ENCODE measurements at regions not wholly inside any gene's neighbourhood (a gene's known extent, or its start where the extent isn't known, plus 50 kb on each side); places are given as distances from the start of the nearest gene placed in this dataset.

DNA sequence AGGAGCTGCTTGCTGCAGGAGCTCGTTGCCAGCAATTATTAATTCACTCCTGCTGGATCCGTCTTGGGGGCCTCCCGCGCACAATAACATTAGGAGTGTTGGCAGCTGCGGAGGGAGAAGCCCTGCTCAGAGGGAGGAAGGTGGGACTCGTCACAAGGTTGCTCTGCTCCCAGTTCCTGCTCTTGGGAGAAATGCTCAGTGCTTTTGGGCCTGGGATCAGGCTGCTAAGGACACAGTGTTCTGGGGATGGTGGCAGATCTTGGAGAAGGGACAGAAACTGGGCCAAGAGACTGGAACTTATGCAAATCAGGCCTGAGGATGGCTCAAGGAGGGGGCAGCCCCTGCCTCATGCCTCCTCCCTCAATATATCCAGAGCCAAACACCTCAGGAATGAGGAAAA, 78.9 kb upstream of the OLFM4 start:
- H3K4me1 ChIP-seq: peaks cover 0 to 6% (median 1%) of the 10 kb centered on the region in 4 donors
- no peak overlapping the region for H3K4me3 ChIP-seq
- 56% methylated on average over 6 of the region's 6 CpGs for WGBS
- no peak overlapping the region for H3K27ac ChIP-seq (replicated peaks in 1 of 4)
- intact Hi-C loops (cut with DNase I): no loop called here
- no peaks in the 10 kb centered on the region for H3K27me3 ChIP-seq
- H3K9me3 ChIP-seq: no peaks in the 10 kb centered on the region
- DNase-seq (ENCODE audit: extremely low spot score): no peak
- no peaks in the 10 kb centered on the region for H3K36me3 ChIP-seq
- TF ChIP-seq EP300 (IDR thresholded peaks at IDR 0.05): no peak
- TF ChIP-seq, protein P1, sequence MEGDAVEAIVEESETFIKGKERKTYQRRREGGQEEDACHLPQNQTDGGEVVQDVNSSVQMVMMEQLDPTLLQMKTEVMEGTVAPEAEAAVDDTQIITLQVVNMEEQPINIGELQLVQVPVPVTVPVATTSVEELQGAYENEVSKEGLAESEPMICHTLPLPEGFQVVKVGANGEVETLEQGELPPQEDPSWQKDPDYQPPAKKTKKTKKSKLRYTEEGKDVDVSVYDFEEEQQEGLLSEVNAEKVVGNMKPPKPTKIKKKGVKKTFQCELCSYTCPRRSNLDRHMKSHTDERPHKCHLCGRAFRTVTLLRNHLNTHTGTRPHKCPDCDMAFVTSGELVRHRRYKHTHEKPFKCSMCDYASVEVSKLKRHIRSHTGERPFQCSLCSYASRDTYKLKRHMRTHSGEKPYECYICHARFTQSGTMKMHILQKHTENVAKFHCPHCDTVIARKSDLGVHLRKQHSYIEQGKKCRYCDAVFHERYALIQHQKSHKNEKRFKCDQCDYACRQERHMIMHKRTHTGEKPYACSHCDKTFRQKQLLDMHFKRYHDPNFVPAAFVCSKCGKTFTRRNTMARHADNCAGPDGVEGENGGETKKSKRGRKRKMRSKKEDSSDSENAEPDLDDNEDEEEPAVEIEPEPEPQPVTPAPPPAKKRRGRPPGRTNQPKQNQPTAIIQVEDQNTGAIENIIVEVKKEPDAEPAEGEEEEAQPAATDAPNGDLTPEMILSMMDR (IDR thresholded peaks at IDR 0.05): no peak
- no peak for TF ChIP-seq POLR2AphosphoS5 (IDR thresholded peaks at IDR 0.05)
- no peak for TF ChIP-seq POLR2A (IDR thresholded peaks at IDR 0.05; ENCODE audit: low read depth)

GRCh38 chr13:52949044-52949443, 79.6 kb upstream of the OLFM4 start:
- DNase-seq (ENCODE audit: extremely low spot score): no peak

GRCh38 chr13:52947921-52948373, 80.7 kb upstream of the OLFM4 start:
- peaks cover 0 to 6% (median 1%) of the 10 kb centered on the region in 4 donors for H3K4me1 ChIP-seq
- H3K27me3 ChIP-seq: no peaks in the 10 kb centered on the region
- TF ChIP-seq POLR2A (IDR thresholded peaks at IDR 0.05; ENCODE audit: low read depth) (no peak), POLR2AphosphoS5 (IDR thresholded peaks at IDR 0.05) (no peak), EP300 (IDR thresholded peaks at IDR 0.05) (no peak)
- TF ChIP-seq, protein P1 (IDR thresholded peaks at IDR 0.05): no peak
- H3K27ac ChIP-seq (replicated peaks in 1 of 4): no peak overlapping the region
- intact Hi-C loops (cut with DNase I): no loop called here
- H3K4me3 ChIP-seq: no peak overlapping the region
- no peaks in the 10 kb centered on the region for H3K36me3 ChIP-seq
- WGBS: no CpG with 5 or more reads among the region's 4 CpGs
- H3K9me3 ChIP-seq: no peaks in the 10 kb centered on the region
- no peak for DNase-seq (ENCODE audit: extremely low spot score)

More at GRCh38 chr13:52949044-52949443, 79.6 kb upstream of the OLFM4 start:
- TF ChIP-seq, protein P1 (IDR thresholded peaks at IDR 0.05): no peak
- no peak for TF ChIP-seq POLR2A (IDR thresholded peaks at IDR 0.05; ENCODE audit: low read depth)
- TF ChIP-seq EP300 (IDR thresholded peaks at IDR 0.05): no peak
- no peak for TF ChIP-seq POLR2AphosphoS5 (IDR thresholded peaks at IDR 0.05)
- whole genome bisulfite sequencing: 88% methylated on average over 1 of the region's 1 CpG
- H3K36me3 ChIP-seq: no peaks in the 10 kb centered on the region
- H3K4me1 ChIP-seq: peaks cover 0 to 6% (median 1%) of the 10 kb centered on the region in 4 donors
- intact Hi-C loops (cut with DNase I): no loop called here
- no peak overlapping the region for H3K27ac ChIP-seq (replicated peaks in 1 of 4)
- no peaks in the 10 kb centered on the region for H3K27me3 ChIP-seq
- no peaks in the 10 kb centered on the region for H3K9me3 ChIP-seq
- no peak overlapping the region for H3K4me3 ChIP-seq

DNA sequence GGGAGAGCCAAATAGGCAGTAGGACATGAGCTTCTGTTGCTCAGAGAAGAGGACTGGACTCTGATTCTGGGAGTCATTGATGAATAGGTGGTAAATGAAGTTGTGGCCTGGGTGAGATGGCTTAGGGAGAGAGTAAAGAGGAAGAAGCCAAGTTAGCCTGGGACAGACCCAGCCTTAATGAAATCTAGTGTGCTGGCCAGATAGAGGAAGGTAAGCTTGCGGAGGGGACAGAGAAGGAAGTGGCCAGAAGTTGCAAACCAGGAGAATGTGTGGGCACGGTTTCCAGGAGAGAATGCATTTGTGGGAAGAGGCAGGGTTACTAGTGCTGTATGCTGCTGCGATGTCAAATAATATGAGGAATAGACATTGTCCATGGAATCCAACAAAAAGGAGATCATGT, 83.3 kb upstream of the OLFM4 start:
- Histone ChIP-seq H3K27ac (replicated peaks in 1 of 4) (no peak overlapping the region), H3K4me1 (peaks cover 0 to 5% (median 1%) of the 10 kb centered on the region in 4 donors), H3K36me3 (no peaks in the 10 kb centered on the region), H3K27me3 (no peaks in the 10 kb centered on the region), H3K4me3 (no peak overlapping the region), H3K9me3 (no peaks in the 10 kb centered on the region)
- WGBS: 76% methylated on average over 3 of the region's 3 CpGs
- TF ChIP-seq POLR2A (IDR thresholded peaks at IDR 0.05; ENCODE audit: low read depth) (no peak), POLR2AphosphoS5 (IDR thresholded peaks at IDR 0.05) (no peak), EP300 (IDR thresholded peaks at IDR 0.05) (no peak)
- TF ChIP-seq, protein P1 (IDR thresholded peaks at IDR 0.05): no peak
- intact Hi-C loops (cut with DNase I): no loop called here
- no peak for DNase-seq (ENCODE audit: extremely low spot score)

DNA sequence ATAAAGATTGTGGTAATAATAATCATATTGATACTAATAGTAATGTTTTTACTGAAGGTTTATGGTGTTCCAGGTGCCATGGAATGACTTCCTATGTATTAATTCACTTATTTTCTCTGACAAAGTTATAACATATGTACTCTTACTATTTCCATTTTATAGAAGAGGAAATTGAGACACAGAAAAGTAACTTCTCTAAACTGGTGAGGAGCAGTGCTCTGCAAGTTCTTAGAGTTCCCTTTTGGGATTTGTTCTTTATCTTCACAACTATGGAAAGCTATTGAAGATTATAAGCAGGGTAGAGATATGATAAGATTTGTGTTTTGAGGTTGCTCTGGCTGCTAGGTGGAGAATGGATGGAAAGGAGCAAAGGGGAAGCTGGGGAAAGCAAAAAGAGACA, 83.9 kb upstream of the OLFM4 start:
- TF ChIP-seq EP300 (IDR thresholded peaks at IDR 0.05) (no peak), POLR2AphosphoS5 (IDR thresholded peaks at IDR 0.05) (no peak), POLR2A (IDR thresholded peaks at IDR 0.05; ENCODE audit: low read depth) (no peak)
- TF ChIP-seq, protein P1 (IDR thresholded peaks at IDR 0.05): no peak
- no peaks in the 10 kb centered on the region for H3K27me3 ChIP-seq
- H3K27ac ChIP-seq (replicated peaks in 1 of 4): no peak overlapping the region
- peaks cover 0 to 3% (median 0%) of the 10 kb centered on the region in 4 donors for H3K4me1 ChIP-seq
- DNase-seq (ENCODE audit: extremely low spot score): no peak
- no peak overlapping the region for H3K4me3 ChIP-seq
- intact Hi-C loops (cut with DNase I): no loop called here
- H3K9me3 ChIP-seq: no peaks in the 10 kb centered on the region
- no peaks in the 10 kb centered on the region for H3K36me3 ChIP-seq

All from esophagus muscularis mucosa (tissue), 4 donors.